HG02759 (cell line): ENCODE measurements at regions not wholly inside any gene's neighbourhood (a gene's known extent, or its start where the extent isn't known, plus 50 kb on each side); places are given as distances from the start of the nearest gene placed in this dataset.

Source experiments
- ATAC-seq: cut with Tn5 transposase; IDR thresholded peaks from one replicate; pipeline ENCODE4 v1.9.1; 2021; ENCODE audit warnings: mild to moderate bottlenecking, moderate library complexity; ENCODE audit not compliant: unreplicated experiment

GRCh38 chr5:68161156-68161555 is 54.4 kb upstream of the PIK3R1 start:
- no peak for ATAC-seq

GRCh38 chr5:68159224-68159951 is 56.2 kb upstream of the PIK3R1 start:
- no peak for ATAC-seq

- no peak for ATAC-seq
Measured at GRCh38 chr5:68155940-68156339, 59.6 kb upstream of the PIK3R1 start.

- no peak for ATAC-seq
Measured at GRCh38 chr5:68154119-68154857, 61.3 kb upstream of the PIK3R1 start.

DNA sequence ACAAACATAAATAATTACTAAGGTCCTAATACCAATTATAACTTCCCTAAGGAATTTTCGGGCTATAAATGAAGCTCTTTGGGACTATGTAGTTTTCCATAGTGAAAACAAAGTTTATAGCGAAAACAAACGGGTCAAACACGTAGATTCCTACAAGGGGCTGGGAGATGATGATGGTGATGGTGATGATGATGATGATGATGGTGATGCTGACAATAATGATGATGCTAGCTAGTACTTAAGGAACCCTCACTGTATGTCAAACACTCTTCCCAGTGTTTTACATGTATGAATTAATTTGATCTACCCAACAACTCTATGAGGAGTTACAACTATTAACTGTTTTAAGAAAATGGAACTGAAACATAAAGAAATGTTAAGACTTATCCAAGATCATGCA is 63.7 kb upstream of the PIK3R1 start:
- ATAC-seq, result no peak

DNA sequence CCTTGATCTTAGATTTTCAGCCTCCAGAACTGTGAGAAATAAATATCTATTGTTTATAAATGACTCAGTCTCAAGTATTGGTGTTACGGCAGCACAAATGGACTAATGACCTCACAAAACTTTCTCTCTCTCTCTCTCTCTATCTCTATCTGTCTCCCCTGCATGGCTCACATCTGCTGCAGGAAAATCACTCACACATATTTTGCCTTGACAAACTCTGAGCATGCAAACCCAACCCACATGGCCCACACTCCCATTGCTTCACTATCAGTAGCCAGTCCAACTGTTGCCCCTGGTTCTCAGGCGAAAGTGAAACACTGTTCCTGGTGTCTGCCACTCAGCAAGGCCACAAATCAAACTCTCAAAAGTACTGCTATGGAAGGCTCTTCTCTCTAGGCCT is 66.4 kb upstream of the PIK3R1 start:
- ATAC-seq, result no peak

- ATAC-seq, result peak; percentile 72
Measured at GRCh38 chr5:68148096-68148495, 67.5 kb upstream of the PIK3R1 start.

GRCh38 chr5:68147659-68148058 is 67.9 kb upstream of the PIK3R1 start:
- peak; percentile 22 for ATAC-seq

DNA sequence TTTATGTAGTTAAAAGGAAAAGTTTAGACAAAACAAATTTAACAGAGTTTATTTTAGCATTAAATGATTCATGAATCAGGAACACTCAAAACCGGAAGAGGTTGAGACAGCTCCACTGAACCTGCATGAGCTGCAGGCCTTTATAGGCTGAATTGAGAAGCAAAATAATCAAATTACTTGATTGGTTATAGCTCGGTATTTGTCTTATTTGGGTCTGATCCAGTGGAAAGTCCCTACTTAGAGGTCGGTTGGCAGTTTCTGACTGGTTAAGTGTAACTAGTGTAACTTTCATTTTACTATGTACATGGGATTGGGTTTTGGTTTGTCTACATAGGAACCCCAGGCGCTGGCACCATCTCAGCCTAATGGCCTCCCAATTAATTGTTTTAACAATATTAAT is 74.1 kb upstream of the PIK3R1 start:
- peak; percentile 53 for ATAC-seq

- peak; percentile 40 for ATAC-seq
Measured at GRCh38 chr5:68140763-68141162, 74.8 kb upstream of the PIK3R1 start.

GRCh38 chr5:68139611-68140441 is 75.7 kb upstream of the PIK3R1 start:
- ATAC-seq, result peak; percentile 28

- no peak for ATAC-seq
Measured at GRCh38 chr5:68137511-68138140, 77.9 kb upstream of the PIK3R1 start.

GRCh38 chr5:68134669-68135313 is 80.8 kb upstream of the PIK3R1 start:
- no peak for ATAC-seq

- ATAC-seq, result no peak
Measured at GRCh38 chr5:68134033-68134668, 81.4 kb upstream of the PIK3R1 start.

GRCh38 chr5:68130253-68130652 is 85.3 kb upstream of the PIK3R1 start:
- no peak for ATAC-seq

- ATAC-seq, result no peak
Measured at GRCh38 chr5:68129364-68129763, 86.2 kb upstream of the PIK3R1 start.

DNA sequence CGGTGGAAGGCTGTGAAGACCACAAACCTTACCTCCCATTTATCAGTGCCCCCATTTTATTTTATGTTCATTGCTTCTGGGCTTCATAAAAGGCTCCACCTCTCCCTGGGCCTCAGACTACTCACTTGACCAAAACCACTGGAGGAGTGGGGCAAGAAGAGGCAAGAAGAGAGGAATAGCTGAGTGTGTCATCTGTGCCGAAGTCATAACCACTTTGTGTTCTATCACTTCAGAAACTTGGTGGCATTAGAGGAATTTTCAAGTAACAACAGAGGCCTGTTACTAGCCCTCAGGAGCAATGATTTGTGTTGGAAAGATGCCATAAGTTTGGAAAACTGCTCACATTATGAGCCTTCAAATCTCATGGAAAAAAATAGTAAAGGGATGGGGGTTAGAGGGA is 88.7 kb upstream of the PIK3R1 start:
- no peak for ATAC-seq

GRCh38 chr5:68122439-68123328 is 92.9 kb upstream of the PIK3R1 start:
- ATAC-seq, result no peak

- ATAC-seq, result no peak
Measured at GRCh38 chr5:68116868-68117411, 98.6 kb upstream of the PIK3R1 start.
